ENCODE measurements at regions not wholly inside any gene's neighbourhood (a gene's known extent, or its start where the extent isn't known, plus 50 kb on each side); places are given as distances from the start of the nearest gene placed in this dataset.

DNA sequence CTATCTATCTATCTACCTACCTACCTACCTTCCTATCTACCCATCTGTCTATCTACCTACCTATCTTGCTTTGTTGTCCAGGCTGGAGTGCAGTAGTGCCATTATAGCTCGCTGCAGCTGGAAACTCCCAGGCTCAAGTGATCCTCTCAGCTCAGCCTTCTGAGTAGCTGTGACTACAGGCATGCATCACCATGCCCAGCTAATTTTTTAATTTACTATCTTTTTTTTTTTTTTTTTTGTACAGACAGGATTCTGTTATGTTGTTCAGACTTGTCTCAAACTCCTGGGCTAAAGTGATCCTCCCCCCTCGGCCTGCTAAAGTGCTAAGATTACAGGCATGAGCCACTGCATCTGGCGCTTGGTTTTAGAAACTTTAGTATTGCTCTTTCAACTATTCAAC lies 762.4 kb downstream of the SLC6A15 start:
- TF ChIP-seq YY1 (IDR thresholded peaks at IDR 0.05; ENCODE audit: insufficient read depth, insufficient read length) (no peak), SUZ12 (IDR thresholded peaks at IDR 0.05; ENCODE audit: extremely low read depth, insufficient read depth, insufficient read length) (no peak), ZNF274 (IDR thresholded peaks at IDR 0.05; ENCODE audit: low read depth, low read length) (no peak)
